ENCODE measurements at regions not wholly inside any gene's neighbourhood (a gene's known extent, or its start where the extent isn't known, plus 50 kb on each side); places are given as distances from the start of the nearest gene placed in this dataset.

GRCh38 chr7:110568388-110568787, 522.5 kb upstream of the LRRN3 start (continued):
- no peak for TF ChIP-seq ZNF687 (IDR thresholded peaks at IDR 0.05)
- TF ChIP-seq PAX8 (IDR thresholded peaks at IDR 0.05) = no peak
- no peak for TF ChIP-seq KLF5 (IDR thresholded peaks at IDR 0.05; ENCODE audit: partially characterized antibody)
- no peak for TF ChIP-seq NR2F1 (conservative IDR thresholded peaks at IDR 0.05)
- no peak for TF ChIP-seq SMC3 (IDR thresholded peaks at IDR 0.05; ENCODE audit: borderline replicate concordance, low read length)
- TF ChIP-seq ZZZ3 (IDR thresholded peaks at IDR 0.05; ENCODE audit: control insufficient read depth, insufficient read length, low read depth) = no peak
- TF ChIP-seq SMARCA5 (IDR thresholded peaks at IDR 0.05) = no peak
- TF ChIP-seq EP300 (IDR thresholded peaks at IDR 0.05; ENCODE audit: borderline replicate concordance in 1 of 2, control insufficient read depth in 1 of 2, low read depth in 2 of 2, low read length in 2 of 2) = no peak
- TF ChIP-seq MAX (IDR thresholded peaks at IDR 0.05; ENCODE audit: low read depth, low read length) = no peak

GRCh38 chr7:110568932-110569331, 522.0 kb upstream of the LRRN3 start:
- BruUV-seq (replicated peaks) = no TSS peak
- CTCF ChIA-PET = no interaction called here
- Histone ChIP-seq H3K4me1 (ENCODE audit: control insufficient read depth, insufficient read depth, low read length) (no peaks in the 10 kb centered on the region), H3K9me3 (replicated peaks; ENCODE audit: control insufficient read depth, insufficient read depth, low read length) (no peaks in the 10 kb centered on the region), H4K20me1 (ENCODE audit: control insufficient read depth, insufficient read depth) (no peaks in the 10 kb centered on the region), H3K27ac (ENCODE audit: control insufficient read depth, insufficient read depth) (no peak overlapping the region), H3K9ac (ENCODE audit: control insufficient read depth, insufficient read depth, low read length) (no peak overlapping the region), H3K27me3 (replicated peaks in 1 of 2; ENCODE audit: control insufficient read depth in 2 of 2, insufficient read depth in 2 of 2, low read length in 1 of 2) (no peaks in the 10 kb centered on the region), H3K4me3 (no peak overlapping the region), H3K4me2 (ENCODE audit: control insufficient read depth, insufficient read depth) (no peak overlapping the region), H3K36me3 (ENCODE audit: control insufficient read depth in 2 of 2, insufficient read depth in 2 of 2, low read length in 1 of 2) (no peaks in the 10 kb centered on the region), H2AFZ (ENCODE audit: control insufficient read depth, low read depth, low read length) (no peak overlapping the region), H3K79me2 (ENCODE audit: control insufficient read depth, insufficient read depth, low read length) (no peaks in the 10 kb centered on the region)
- in situ Hi-C loops (cut with MboI) = no loop called here
- intact Hi-C loops (cut with micrococcal nuclease; ENCODE audit: unreplicated experiment) = no loop called here
- ATAC-seq = no peak; the same call in 1 of the 3 replicates
- 41% methylated on average over 6 of the region's 6 CpGs for WGBS (ENCODE audit: insufficient coverage, insufficient replicate concordance, low lambda C conversion rate, missing lambda C conversion rate)
- DNase-seq (ENCODE audit: low read depth, low spot score) = no peak
- RAD21 ChIA-PET (ENCODE audit: unreplicated experiment) = no interaction called here
- FAIRE-seq = no peak
- POLR2A ChIA-PET = no interaction called here
- SMC1A ChIA-PET (ENCODE audit: uncharacterized antibody, unreplicated experiment) = interaction anchor here (1.2 kb wide), 1 partner anchor 11 kb away, joined by 3 read pairs; no protein-coding TSS in a partner anchor
- TF ChIP-seq TCF7 (IDR thresholded peaks at IDR 0.05; ENCODE audit: borderline replicate concordance) (no peak), IKZF2 (IDR thresholded peaks at IDR 0.05) (no peak), REST (IDR thresholded peaks at IDR 0.05; ENCODE audit: low read depth, low read length) (no peak), SRF (IDR thresholded peaks at IDR 0.05; ENCODE audit: low read depth in 2 of 2, low read length in 2 of 2) (no peak), ATF3 (IDR thresholded peaks at IDR 0.05; ENCODE audit: borderline replicate concordance, extremely low read depth, low read depth, low read length) (no peak), BMI1 (IDR thresholded peaks at IDR 0.05; ENCODE audit: borderline replicate concordance) (no peak), NFYA (IDR thresholded peaks at IDR 0.05; ENCODE audit: borderline replicate concordance, low read depth, low read length) (no peak)
